GM21367 (cell line): ENCODE measurements at regions not wholly inside any gene's neighbourhood (a gene's known extent, or its start where the extent isn't known, plus 50 kb on each side); places are given as distances from the start of the nearest gene placed in this dataset.
"Not testable (repeated sequence)": the region's sequence is repeated elsewhere in the genome, so short reads cannot be mapped to it uniquely, and the experiment has no call there.

Experiments used
- ATAC-seq: cut with Tn5 transposase; IDR thresholded peaks from one replicate; pipeline ENCODE4 v1.9.1; 2021; ENCODE audit not compliant: unreplicated experiment

DNA sequence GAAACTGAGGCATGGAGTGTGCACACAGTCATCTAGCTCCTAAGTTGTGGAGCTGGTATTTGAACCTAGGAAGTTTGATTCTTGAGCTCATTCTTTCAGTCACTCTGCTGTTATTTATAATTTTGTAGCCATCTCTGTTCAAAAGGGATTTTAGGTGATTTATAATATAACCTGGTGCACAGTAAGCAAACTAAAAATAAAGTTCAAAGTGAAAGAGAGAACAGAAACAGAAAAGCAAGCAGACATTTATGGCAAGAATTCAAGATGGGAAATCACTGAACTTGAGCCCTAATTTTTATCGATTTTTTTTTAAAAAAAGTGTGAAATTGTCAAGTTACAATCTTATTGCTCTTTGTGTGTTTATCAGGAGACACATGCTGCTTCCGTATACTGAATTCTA is 71.4 kb upstream of the SLC7A14 start:
- no peak for ATAC-seq

DNA sequence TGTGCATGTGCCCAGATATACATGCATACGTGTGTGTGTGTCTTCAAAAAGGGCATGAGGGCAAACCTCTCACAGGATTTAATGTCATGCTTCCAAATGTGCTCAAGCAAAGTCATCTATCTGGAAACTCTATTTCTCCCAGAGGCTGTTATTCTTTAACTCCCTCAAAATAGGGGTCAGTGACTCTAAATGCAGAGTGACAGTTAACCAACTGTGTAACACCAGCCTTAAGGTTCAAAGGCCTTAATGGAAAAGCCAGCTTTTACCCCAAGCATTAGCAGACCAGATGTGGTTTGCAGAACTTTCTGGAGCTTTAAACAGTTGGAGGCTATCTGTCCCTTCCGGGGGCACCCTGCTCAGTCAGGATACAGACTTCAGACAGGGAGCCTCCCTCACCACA is 70.4 kb upstream of the SLC7A14 start:
- no peak for ATAC-seq

DNA sequence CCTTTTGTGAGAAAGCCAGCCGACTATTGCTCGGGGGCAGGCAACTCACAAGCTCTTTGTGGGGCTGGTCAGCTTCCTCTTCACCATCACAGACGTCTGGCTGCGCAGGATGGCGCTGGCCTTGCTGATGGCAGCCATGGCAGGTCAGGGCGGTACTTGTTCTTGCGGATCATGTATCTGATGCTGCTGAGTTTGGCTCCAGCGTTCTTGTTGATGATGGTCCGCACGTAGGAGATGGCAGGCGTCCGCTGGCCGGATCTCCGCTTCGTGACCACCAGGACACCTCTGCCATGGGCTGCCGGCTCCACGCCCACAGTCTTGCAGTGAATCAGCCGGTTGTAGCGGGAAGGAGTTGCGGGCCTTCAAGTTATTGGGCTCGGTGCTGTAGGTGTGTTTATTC is 67.9 kb upstream of the SLC7A14 start:
- ATAC-seq, result no peak

DNA sequence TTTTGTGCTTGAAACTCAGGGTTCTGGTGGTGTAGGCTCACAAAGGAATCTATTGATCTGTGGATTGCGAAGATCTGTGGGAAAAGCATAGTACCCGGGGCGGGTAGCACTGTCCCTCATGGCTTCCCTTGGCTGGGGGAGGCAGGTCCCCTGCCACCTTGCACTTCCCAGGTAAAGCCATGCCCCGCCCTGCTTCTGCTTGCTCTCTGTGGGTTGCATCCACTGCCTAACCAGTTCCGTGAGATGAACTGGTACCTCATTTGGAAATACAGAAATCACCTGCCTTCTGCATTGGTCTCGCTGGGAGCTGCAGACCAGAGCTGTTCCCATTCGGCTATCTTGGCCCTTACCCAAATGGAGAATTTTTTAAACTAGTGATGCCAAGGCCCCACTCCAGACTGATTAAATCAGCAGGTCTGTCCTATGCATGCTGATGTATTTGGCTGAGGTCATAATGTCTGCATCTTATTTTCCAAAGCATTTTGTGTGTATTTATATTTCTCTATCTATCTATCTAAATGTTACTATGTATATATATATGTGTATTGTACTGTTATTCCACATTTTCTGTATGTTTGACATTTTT is 65.5 kb upstream of the SLC7A14 start:
- no peak for ATAC-seq

DNA sequence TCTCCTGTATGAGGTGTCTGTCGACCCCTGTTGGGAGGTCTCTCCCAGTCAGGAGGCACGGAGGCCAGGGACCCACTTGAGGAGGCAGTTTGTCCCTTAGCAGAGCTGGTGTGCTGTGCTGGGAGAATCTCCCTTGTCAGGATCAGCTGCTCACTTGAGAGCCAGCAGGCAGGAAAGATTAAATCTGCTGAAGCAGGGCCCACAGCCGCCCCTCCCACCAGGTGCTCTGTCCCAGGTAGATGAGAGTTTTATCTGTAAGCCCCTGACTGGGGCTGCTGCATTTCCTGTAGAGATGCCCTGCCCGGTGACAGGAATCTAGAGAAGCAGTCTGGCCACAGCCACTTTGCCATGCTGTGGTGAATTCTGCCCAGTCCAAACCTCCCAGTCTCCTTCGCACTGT is 64.7 kb upstream of the SLC7A14 start:
- not testable (repeated sequence) for ATAC-seq

DNA sequence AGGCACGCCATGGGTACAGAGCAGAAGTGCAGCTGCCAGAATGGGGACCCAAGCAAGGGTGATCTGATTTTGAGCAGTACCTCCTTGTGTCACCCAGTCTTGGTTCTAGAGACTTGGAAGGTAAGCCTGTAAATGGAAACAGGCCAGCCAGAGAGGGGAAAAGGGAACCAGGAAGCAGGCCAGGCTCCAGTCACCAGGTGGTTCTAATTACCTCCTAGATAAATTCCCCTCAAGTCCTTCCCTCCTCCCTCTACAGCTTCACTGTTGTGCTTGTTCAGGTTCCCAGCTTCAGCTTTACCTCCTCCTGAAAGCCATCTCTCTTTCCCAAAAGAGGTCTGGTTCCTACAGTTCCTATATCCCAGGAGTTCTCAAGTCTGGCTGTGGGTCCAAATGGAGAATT is 58.8 kb upstream of the SLC7A14 start:
- ATAC-seq, result no peak

DNA sequence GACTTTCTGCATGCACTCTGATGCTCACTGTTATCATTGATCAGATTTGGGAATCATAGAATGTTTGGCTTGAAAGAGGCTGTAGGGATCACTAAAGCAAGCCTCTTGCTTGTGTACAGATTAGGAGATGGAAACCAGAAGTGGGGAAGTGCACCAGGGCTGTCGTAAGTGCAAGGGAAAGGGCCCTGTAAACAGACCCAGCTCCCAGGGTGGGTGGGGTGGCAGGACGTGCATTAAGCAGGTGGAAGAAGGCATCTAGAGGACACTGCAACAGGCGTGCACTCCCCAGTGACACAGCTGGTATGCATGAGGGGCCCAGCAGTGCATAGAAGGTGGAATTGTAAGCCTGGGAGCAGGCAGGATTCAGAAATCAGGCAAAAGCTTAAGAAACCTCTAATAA is 58.0 kb upstream of the SLC7A14 start:
- no peak for ATAC-seq

DNA sequence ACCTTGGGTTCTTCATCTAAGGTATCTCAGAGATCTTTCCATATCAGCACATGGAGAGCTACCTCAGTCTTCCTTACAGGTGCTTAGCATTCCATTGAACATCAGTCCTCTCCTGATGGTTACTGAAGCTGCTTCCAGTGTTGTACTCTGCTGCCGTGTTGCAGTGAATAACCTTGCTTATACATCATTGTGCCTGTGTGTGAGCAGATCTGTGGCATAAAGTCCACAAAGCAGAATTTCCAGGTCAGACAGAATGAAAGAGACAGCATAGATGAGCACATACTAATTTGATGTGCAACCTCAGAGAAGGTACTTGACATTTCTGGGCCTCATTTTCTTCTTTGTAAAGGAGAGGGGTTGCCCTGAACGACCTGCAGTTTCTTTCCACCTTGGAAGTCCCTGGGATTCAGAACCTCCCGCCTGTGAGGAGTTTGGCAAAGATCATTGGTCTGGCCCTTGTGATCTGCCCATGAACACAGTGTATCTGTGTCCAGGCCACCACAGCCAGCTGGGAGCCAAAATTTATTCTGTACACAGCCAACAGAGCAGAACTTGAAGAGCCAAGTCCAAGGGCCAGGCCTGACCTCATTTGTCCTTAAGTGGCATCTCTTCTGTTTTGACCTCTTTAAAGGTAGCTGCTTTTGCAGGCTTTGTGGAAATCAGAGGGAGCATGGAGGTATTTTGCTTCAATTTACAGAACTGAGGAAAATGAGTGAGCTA is 57.2 kb upstream of the SLC7A14 start:
- no peak for ATAC-seq

DNA sequence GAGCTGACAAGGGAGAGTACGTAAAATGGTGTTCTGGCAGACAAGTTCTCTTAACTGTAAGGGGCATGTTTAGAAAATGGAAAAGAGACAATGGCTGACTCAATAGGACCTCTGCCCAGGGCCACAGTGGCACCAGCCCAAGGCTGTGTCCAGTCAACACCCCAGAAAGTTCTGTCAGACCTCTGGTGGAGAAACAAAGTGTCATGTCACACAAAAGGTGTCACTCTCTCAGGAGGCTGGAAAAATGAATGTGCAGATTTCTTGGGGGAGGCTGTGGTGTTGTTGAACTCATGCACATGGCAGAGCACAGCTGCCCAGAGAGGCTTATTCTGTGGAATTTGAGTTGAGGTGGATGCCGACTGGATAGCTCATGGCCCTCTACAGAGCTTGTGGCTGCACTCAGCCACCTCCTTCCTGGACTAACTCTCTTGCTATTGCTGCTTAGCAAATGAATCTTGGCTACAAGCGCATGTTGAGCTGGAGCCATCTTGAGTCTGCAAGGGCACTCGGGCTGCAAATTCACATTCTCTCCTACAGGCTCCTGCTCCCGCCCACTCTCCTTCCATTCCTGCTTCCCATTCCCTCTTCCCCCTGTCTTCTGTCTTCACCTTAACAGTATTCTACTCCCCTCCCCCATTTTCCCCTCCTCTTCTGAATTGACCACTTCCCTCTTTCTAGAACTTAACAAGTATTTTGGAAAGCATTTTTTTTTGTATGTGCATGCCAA is 55.8 kb upstream of the SLC7A14 start:
- no peak for ATAC-seq

DNA sequence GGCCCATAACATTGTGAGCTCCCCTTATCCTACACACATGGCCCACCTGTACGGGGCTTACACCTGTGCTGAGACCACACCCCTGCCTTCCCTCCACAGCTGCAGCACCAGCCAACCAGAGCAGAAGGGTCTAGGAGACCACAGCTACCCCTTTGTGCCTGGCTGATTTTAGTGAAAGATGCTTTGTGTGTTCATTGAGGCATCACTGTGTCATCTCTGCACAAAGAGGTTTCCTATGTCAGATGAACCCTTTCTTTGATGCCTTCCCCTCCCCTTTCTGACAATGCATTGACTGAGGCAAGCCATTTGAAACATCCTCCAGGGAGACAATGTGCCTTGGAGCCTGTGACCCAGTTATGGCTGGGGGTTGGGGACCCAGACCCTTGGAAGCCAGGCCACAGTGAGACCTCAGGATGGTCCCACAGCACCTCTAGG is 54.9 kb upstream of the SLC7A14 start:
- no peak for ATAC-seq

DNA sequence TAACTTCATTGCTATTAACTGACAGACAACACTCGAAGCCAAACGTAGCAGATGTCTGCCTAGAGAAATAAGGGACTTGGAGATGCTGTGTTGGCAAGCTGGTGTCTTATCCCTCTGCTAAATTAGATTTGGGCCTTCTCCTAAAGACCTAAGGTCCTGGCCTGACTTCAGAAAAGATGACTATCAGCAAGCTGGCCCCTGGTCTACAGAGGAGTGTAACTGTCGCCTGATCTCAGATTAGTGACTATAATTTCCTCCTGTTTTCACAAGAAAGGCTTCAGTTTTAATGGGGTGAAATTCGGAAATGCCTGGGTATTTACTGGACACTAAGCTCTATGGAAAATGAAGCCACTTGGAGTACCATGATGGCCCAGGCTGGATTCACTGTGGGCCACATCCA is 53.1 kb upstream of the SLC7A14 start:
- no peak for ATAC-seq

DNA sequence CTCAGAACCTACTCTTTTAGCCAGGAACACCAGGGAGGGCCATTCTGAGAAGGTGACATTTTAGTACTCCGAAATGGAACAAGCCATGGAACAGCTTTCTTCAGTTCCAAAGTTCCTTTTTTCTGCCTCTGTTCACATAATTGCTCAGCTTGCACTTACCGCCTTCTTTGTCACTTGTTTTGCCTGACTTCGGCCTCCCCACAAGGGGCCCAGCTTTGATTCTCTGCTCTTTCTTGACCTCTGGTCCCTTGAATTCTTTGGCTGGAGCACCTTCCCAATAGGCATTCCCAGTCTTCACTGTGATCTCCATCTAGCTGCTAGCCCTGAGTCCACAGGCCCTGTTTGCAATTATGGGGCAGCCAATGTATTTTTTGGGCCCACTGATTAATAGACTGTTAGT is 51.4 kb upstream of the SLC7A14 start:
- no peak for ATAC-seq

DNA sequence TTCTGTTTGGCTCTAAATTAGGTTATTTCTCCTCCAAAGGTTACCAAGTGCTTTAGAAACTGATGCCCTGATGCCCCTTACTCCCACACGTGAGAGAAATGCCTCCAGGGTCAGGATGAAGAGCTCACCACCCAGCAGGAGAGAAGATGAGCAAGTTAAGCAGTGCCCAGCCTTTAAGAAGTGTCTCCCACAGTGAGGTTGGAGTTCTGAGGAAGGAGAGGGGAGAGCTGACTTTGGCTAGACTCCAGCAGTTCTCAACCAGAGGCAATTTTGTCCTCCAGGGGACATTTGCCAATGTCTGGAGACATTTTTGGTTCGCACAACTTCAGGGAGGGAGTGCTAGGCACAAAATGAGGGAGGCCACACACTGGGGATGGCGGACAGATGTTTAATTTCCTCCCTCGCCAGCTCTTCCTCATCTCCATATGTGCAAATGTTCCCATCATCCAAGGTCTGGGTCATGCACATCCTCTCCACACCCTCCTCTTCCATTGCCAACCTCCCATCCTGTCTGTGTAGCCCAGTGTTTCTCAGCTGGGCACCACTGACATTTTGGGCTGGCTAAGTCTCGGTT is 50.6 kb upstream of the SLC7A14 start:
- no peak for ATAC-seq
